GM18498 (cell line): ENCODE measurements at regions not wholly inside any gene's neighbourhood (a gene's known extent, or its start where the extent isn't known, plus 50 kb on each side); places are given as distances from the start of the nearest gene placed in this dataset.
"Not testable (repeated sequence)": the region's sequence is repeated elsewhere in the genome, so short reads cannot be mapped to it uniquely, and the experiment has no call there.

Experiments
- ATAC-seq: cut with Tn5 transposase; IDR thresholded peaks from one replicate; pipeline ENCODE4 v1.9.1; 2021; ENCODE audit warnings: mild to moderate bottlenecking, moderate library complexity; ENCODE audit not compliant: unreplicated experiment

- ATAC-seq = no peak
Measured at GRCh38 chr1:244316986-244317655, 134.6 kb downstream of the ADSS2 start.

DNA sequence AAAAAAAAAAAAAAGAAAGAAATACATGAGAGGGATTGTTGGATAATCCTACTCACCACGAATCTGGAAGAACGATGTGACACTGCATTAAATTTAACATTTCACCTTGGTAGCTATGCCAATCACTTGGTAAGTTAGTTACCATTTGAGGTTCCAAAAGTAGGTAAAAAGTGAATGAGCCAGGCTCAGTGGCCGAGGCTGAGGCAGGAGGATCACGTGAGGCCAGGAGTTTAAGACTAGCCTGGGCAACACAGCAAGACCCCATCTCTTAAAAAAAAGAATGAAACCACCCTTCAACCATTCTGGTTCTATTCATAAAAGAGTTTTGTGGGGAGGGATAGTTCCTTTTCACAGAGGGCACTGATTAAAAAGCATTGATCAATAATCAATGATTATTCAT, 133.6 kb downstream of the ADSS2 start:
- no peak for ATAC-seq

DNA sequence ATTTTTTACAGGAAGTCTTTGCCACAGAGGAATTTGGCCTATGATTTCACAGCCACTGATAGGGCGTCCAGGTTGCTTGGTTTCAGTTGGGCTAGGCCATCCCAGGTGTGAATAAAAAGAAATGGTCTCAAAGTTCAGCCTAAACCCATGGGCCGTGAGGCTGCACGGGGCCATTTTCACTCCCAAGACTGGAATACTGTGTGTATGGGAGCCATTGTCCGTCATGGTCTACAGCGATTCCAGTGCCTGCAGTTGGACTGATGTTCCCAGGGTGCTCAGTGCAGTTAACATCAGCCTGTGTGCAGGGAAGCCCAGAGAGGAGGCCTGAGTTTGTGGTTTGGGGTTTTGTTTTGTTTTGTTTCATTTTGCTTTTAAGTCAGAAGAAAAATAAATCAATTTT, 133.2 kb downstream of the ADSS2 start:
- ATAC-seq = peak; percentile 28

- peak; percentile 76 for ATAC-seq
Measured at GRCh38 chr1:244319283-244320132, 132.2 kb downstream of the ADSS2 start.

DNA sequence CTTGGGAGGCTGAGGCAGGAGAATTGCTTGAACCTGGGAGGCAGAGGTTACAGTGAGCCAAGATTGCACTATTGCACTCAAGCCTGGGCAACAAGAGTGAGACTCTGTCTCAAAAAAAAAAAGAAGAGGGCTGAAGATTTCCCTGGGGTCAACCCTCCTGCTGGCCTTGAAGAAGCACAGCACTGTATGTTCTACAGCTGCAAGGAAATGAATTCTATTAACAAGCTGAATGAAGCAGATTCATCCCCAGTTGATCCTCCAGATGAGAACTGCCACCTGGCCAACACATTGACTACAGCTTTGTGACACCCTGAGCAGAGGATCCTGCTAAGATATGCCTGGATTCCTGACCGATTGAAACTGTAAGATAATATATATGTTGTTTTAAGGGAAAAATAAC, 129.5 kb downstream of the ADSS2 start:
- ATAC-seq = no peak

DNA sequence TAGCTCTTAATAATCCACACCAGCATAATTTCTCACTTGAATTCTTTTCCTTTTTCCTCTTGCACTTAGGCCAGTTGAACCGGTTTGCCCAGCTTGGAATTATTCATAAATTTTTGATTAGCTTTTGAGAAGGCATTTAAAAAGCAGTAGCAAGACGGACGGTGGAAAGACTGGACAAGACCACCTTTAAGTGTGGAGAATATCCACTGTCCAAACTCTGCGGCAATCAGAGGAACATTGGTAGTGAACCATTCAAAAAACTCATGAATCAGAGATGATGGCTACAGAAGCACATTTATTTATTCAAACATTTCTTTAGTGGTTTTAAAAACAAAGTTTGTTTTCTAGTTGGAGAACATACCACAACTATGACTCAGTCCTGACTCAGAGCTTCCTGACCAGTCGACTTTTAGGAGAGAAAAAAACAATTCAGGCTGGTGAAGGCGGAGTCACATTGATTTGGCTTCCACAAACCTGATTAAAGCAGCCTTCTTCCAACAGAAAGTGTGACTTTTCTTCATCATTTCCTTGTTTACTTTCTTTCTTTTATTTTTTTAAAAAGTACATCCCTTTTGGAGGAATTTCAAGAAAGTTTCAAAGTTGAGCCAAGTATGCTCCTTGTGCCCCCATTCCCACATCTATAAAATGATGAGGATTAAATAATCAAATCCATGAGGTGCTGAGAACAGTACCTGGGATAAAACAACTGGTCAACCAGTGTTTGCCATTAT, 128.8 kb downstream of the ADSS2 start:
- no peak for ATAC-seq

GRCh38 chr1:244324176-244324883, 127.4 kb downstream of the ADSS2 start:
- ATAC-seq = no peak

- peak; percentile 79 for ATAC-seq
Measured at GRCh38 chr1:244325056-244325758, 126.5 kb downstream of the ADSS2 start.

DNA sequence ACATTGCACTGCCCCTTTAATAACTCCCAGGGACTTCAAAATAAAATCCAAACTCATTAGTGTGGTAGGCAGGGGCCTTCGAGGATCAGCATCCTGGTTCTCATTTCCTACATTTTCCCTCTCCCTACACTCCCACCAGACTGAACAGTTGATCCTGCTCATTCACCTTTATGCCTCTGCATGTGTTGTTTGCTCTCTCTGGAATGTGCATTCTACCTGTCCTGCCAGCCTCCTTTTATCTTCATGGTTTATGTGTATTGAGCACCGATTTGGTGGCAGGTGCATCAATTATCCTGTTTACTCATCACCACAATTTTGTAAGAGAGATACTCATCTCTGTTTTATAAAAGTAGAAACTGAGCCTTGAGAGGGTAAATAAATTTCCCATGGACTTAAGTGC, 125.0 kb downstream of the ADSS2 start:
- ATAC-seq = no peak

GRCh38 chr1:244327533-244327932, 124.2 kb downstream of the ADSS2 start:
- no peak for ATAC-seq

DNA sequence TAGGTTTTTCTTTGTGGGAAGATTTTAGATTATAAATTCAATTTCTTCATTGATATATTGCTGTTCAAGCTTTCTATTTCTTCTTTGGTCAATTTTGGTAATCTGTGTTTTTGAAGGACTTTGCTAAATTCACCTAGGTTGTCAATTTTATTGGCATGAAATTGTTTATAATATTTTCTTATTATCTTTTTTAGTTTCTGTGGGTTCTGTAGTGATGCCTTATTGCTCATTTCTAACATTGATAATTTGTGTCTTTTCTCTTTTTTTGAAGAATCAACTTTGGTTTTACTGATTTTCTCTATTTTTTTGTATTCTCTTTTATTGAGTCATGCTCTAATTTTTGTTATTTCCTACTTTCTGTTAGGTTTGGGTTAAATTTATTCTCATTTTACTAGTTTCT, 123.2 kb downstream of the ADSS2 start:
- no peak for ATAC-seq

DNA sequence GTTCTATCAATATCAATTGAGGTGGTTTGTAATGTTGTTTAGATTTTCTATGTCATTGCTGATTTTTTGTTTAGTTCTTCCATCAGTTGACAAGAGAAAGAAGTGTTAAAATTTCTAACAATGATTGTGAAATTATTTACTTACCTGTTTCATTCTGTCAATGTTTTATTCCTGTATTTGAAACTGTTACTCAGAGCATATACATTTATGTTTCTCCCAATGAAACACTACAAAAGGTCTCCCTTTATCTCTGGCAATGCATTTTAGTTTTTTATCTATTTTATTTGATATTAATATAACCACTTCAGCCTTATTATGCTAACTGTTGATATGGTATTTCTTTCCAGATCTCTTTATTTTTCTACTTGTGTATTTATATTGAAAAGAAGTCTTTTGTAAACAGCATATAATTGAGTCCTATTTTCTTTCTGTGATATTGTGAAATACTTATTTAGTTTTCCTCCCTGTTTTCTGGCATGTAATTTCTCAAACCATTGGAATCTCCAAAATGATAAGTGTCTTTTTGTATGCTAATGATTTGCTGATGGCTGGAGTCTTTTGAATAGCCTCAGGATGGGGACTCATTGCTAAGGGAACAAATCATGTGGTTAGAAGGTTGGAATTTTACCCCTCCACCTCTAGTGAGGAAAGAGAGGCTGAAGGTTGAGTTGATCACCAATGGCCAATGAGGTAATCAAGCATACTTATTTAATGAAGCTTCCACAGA, 122.0 kb downstream of the ADSS2 start:
- no peak for ATAC-seq

GRCh38 chr1:244330318-244330625, 121.4 kb downstream of the ADSS2 start:
- no peak for ATAC-seq

DNA sequence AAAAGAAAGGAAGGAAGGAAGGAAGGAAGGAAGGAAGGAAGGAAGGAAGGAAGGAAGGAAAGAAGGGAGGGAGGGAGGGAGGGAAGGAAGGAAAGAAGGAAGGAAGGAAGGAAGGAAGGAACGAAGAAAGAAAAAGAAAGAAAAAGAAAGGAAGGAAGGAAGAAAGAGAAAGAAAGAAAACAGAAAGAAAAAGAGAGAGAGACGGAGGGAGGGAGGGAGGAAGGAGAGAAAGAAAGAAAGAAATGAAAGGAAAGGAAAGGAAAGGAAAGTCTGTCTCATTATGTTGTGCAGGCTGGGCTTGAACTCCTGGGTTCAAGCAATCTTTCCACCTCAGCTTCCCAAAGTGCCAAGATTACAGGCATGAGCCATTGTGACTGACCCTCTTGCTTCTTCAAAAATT, 118.9 kb downstream of the ADSS2 start:
- ATAC-seq = not testable (repeated sequence)

GRCh38 chr1:244334315-244334714, 117.4 kb downstream of the ADSS2 start:
- ATAC-seq = not testable (repeated sequence)

- ATAC-seq = not testable (repeated sequence)
Measured at GRCh38 chr1:244334842-244335241, 116.9 kb downstream of the ADSS2 start.

GRCh38 chr1:244335456-244335855, 116.3 kb downstream of the ADSS2 start:
- no peak for ATAC-seq

GRCh38 chr1:244336232-244336899, 115.3 kb downstream of the ADSS2 start:
- ATAC-seq = no peak

GRCh38 chr1:244337839-244338238, 113.9 kb downstream of the ADSS2 start:
- no peak for ATAC-seq
